H7 (cell line): ENCODE measurements at regions not wholly inside any gene's neighbourhood (a gene's known extent, or its start where the extent isn't known, plus 50 kb on each side); places are given as distances from the start of the nearest gene placed in this dataset.
"Not testable (repeated sequence)": the region's sequence is repeated elsewhere in the genome, so short reads cannot be mapped to it uniquely, and the experiment has no call there.

Source experiments
- DNase-seq: peaks from one replicate; pipeline ENCODE4 v3.0.0; 2012
- H3K27me3 ChIP-seq: 2 replicates; pipeline ENCODE4 v1.6.0; 2011; ENCODE audit warnings: mild to moderate bottlenecking, low read length; ENCODE audit not compliant: control insufficient read depth, insufficient read depth
- H3K36me3 ChIP-seq: replicated peaks from 2 replicates; pipeline ENCODE4 v1.5.1; 2011; ENCODE audit warnings: low read length; ENCODE audit not compliant: control insufficient read depth, insufficient read depth
- H3K4me3 ChIP-seq: 2 replicates; pipeline ENCODE4 v1.5.1; 2011; ENCODE audit warnings: low read depth, mild to moderate bottlenecking, control low read depth, low read length, moderate library complexity; ENCODE audit not compliant: insufficient read depth

DNA sequence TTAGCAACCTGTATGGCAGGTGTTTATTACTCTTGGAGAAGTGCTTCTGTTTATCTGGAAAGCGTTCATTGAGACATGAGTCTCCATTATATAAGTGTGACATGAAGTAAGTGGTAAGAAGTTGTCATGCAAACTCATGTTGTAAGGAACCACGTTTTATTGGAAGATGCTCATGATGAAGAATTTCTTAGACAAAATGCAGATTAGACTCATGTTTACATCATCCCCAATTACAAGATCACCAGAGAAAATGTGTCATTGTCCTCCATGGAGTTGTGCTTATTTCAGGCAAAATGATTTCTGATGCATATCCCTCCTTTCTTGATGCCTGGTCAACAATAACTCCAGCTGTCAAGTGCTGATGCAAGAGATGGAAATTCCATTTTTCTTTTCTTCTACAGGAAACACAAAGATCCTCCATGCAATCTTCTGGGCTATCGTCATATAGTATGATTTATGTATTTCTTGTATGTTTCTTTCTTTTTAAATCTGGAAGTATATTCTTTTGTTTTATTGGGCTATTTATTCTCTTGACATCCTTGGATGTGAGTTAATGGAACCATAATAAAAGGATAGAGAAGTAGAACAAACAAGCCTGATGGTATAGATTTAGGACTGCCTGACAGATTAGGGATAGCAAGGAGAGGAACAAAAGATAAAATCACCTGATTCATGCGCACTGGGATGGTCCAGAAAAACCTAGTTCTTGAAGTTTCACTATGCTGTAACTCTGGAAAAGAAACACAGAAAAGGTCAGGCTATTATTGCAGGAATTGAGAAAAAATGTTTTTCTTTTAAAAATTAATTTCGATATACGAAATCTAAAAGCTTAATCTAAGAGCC is 50.7 kb upstream of the DIAPH3 start:
- DNase-seq, result no peak
- Histone ChIP-seq H3K27me3 (no peaks in the 10 kb centered on the region), H3K36me3 (no peaks in the 10 kb centered on the region), H3K4me3 (no peak overlapping the region)

DNA sequence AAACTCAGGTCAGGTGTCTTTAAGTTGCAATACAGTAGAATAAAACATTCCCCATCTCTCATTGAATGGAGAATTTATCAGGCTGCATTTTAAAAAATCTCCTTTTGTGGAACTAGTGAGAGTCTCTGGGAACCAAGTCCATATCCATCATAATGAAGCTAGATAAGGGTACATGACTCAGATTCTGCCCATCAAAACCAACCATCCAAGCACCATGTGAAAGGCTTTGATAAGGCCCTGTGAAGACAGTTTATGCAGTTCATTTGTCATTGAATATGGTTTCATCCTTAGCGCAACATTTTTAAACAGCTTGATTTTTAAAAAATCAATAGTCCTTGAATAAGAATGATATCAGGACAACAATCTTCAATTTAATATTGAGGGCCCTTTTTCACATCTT is 56.3 kb upstream of the DIAPH3 start:
- DNase-seq, result no peak
- Histone ChIP-seq H3K36me3 (no peaks in the 10 kb centered on the region), H3K4me3 (no peak overlapping the region), H3K27me3 (no peaks in the 10 kb centered on the region)

DNA sequence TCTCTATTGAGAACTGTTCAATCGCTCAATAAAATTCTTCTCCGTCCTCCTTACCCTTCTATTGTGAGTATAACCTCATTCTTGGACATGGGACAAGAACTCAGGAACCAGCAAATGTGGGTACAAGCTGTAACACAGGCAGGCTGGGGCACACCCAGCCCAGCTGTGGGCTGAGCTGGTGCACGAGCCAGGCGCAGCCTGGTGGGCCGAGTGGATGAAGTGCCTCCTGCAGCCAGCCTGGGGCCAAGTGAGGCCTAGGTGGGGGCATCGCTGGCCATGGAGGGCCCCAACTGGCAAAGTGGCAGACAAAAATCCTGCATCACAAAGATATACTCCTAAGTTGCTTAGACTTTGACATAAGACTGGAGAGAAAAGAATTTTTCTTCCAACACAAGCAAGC is 57.9 kb upstream of the DIAPH3 start:
- Histone ChIP-seq H3K36me3 (no peaks in the 10 kb centered on the region), H3K27me3 (no peaks in the 10 kb centered on the region), H3K4me3 (no peak overlapping the region)
- DNase-seq, result no peak

DNA sequence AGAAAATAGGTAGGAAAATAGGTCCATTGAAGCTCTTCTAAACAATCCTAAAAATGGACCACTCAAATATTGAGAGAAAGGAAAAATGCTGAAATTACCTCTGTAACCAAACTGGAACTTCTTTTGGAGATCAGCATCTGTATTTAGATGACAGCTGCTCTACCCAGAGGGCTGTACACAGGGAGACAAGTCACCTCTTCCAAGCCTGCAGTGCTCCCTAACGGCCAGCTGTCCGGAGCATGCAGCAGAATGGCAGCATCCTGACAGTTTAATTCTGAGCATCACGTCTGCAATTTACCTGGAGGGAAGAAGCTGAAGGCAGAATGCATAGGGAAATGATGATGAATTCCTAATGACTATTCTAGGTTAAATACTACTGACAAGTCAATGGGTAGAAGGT is 62.8 kb upstream of the DIAPH3 start:
- peak; percentile 44 for DNase-seq

DNA sequence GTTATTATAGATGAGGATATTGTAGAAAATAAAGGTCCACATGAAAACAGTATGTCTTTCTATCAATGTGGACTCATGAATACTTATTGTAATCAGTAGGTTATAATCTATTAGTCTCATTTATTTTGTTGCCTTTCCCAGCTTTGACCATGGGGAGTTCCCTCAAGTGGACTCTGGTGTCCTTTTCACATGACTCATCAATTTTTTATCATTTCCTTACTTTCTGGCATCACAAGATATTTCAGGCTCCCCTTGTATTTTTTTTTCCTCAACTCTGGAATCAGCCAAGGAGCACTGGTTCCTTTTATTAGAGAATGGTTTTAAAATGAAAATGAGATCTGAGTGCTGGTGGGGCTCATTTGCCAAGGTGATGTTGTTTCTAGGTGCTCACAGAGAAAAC is 63.4 kb upstream of the DIAPH3 start:
- no peaks in the 10 kb centered on the region for H3K27me3 ChIP-seq
- H3K36me3 ChIP-seq, result no peaks in the 10 kb centered on the region
- H3K4me3 ChIP-seq, result no peak overlapping the region
- DNase-seq, result no peak

More for the DNA sequence above, 62.8 kb upstream of the DIAPH3 start:
- Histone ChIP-seq H3K36me3 (no peaks in the 10 kb centered on the region), H3K27me3 (no peaks in the 10 kb centered on the region), H3K4me3 (no peak overlapping the region)

DNA sequence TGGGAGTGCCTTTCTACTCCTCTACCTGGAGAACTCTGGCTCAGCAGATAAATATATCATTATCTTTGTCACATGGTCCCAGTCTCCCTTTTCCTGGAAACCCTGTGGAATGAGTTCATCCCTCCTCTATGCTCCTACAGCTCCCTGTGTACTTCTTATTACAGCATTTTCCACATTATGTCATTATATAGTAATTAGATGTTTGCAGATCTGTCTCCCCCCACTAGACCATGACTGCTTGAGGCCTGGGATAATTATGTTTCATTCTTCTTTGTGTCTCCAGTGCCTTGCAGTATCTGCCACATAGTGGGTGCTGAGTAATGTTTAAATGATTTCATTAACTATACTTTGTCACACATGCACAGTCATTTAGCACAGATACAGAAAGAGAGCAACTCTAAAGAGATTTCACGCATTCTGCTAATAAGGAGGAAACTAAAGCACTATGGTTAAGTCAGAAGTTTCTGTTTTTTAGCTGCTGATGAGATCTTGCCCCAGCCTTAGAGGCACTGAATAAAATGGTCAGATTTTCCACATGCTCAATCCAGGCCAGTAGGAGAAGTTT is 66.1 kb upstream of the DIAPH3 start:
- no peak for DNase-seq
- Histone ChIP-seq H3K27me3 (no peaks in the 10 kb centered on the region), H3K36me3 (no peaks in the 10 kb centered on the region), H3K4me3 (no peak overlapping the region)

DNA sequence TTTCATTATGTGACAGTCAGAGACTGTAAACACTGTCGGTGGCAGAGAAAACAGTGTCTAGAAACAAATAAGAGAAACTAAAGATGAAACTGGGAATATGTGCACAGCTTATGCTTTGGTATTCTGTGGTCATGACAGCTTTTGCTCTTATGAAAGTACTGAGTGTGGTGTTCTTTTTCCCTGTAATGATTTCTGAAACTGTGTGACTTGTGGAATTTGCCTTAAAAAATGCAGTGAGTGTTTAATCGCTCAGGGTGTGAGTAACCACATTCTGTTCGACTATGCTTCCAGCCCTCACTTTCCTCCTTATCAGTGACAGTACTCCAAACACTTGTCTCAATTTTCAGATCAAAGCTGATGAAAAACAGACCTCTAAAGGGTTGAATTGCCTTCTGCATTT is 66.9 kb upstream of the DIAPH3 start:
- H3K4me3 ChIP-seq, result no peak overlapping the region
- H3K27me3 ChIP-seq, result no peaks in the 10 kb centered on the region
- no peaks in the 10 kb centered on the region for H3K36me3 ChIP-seq
- DNase-seq, result no peak

DNA sequence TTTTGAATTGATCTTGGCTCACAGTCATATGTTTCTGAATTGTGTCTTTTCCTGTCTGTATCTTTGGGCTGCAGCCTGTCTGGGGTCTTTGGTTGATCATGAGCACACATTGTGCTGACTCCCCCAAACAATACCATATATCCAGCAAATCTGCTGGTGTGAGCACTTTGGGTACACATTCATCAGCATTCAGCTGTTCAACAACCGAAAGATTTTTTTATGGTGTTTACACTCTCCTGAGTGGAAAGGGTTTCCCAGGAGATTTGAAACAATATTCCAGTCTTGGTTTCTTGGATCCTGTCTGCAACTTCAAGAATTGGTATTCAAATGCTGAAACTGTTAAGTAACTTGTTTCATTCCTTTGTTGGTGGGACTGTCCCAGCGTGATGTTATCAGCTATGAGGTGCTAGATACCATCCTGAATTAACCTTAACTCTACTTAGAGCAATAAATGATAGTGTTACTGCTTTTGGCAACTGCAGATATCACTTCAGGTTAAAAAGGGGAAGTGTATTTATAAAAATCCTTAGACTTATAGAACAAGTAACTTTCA is 78.4 kb upstream of the DIAPH3 start:
- H3K4me3 ChIP-seq, result no peak overlapping the region
- no peak for DNase-seq
- no peaks in the 10 kb centered on the region for H3K36me3 ChIP-seq
- H3K27me3 ChIP-seq, result no peaks in the 10 kb centered on the region

DNA sequence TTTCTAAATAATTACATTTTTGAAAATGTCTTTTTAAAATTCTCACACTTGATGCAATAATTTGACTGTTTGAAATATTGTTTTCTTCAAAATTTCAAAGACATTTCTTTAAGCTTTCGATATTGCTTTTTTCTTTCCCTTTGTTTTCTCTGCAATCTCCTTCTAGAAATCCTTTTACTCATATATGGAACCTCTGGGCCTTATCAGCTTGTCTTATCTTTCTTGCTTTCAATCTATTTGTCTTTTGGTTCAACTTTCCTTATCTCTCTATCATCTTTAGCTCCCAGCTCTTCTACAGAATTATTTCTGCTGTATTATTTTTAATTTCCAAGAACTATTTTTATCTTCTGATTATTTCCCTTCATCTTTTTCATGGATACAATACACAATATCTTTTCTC is 80.7 kb upstream of the DIAPH3 start:
- DNase-seq, result no peak
- H3K4me3 ChIP-seq, result no peak overlapping the region
- H3K36me3 ChIP-seq, result no peaks in the 10 kb centered on the region
- no peaks in the 10 kb centered on the region for H3K27me3 ChIP-seq

DNA sequence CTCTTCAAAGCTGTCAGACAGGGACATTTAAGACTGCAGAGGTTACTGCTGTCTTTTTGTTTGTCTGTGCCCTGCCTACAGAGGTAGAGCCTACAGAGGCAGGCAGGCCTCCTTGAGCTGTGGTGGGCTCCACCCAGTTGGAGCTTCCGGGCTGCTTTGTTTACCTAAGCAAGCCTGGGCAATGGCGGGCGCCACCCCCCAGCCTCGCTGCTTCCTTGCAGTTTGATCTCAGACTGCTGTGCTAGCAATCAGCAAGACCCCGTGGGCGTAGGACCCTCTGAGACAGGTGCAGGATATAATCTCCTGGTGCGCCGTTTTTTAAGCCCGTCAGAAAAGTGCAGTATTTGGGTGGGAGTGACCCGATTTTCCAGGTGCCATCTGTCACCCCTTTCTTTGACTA is 87.7 kb upstream of the DIAPH3 start:
- not testable (repeated sequence) for DNase-seq, H3K36me3 ChIP-seq, H3K27me3 ChIP-seq, H3K4me3 ChIP-seq

DNA sequence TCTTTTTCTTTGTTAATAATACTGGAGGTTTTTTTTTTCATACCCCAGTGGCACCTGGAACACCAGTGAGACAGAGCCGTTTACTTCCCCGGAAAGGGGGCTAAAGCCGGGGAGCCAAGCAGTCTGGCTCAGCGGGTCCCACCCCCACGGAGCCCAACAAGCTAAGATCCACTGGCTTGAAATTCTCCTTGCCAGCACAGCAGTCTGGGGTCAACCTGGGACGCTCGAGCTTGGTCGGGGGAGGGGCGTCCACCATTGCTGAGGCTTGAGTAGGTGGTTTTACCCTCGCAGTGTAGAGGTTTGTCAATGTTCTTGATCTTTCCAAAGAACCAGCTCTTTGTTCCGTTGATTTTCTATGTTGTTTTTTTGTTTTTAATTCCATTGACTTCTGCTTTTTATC is 94.6 kb upstream of the DIAPH3 start:
- DNase-seq, result no peak
- Histone ChIP-seq H3K27me3 (no peaks in the 10 kb centered on the region), H3K4me3 (no peak overlapping the region), H3K36me3 (no peaks in the 10 kb centered on the region)

DNA sequence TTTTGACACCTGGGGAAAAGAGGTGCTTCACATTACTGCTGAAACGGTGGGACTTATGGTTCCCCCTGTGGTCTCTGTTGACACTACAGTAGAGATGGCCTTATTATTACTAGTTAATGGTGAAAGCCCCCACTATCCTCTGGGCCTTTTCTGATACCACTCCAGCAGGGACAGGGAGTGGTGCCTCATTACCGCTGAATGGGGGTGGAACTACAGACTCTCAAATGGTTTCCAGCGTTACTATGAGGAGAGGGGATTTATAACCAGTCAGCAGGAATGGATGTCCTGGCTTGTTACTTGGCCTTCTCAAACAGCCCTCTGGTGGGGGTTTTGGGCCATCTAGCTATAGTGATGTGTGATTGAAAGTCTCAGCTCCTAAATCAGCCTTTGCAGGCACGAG is 96.7 kb upstream of the DIAPH3 start:
- Histone ChIP-seq H3K4me3 (no peak overlapping the region), H3K36me3 (no peaks in the 10 kb centered on the region), H3K27me3 (no peaks in the 10 kb centered on the region)
- peak; percentile 32 for DNase-seq

DNA sequence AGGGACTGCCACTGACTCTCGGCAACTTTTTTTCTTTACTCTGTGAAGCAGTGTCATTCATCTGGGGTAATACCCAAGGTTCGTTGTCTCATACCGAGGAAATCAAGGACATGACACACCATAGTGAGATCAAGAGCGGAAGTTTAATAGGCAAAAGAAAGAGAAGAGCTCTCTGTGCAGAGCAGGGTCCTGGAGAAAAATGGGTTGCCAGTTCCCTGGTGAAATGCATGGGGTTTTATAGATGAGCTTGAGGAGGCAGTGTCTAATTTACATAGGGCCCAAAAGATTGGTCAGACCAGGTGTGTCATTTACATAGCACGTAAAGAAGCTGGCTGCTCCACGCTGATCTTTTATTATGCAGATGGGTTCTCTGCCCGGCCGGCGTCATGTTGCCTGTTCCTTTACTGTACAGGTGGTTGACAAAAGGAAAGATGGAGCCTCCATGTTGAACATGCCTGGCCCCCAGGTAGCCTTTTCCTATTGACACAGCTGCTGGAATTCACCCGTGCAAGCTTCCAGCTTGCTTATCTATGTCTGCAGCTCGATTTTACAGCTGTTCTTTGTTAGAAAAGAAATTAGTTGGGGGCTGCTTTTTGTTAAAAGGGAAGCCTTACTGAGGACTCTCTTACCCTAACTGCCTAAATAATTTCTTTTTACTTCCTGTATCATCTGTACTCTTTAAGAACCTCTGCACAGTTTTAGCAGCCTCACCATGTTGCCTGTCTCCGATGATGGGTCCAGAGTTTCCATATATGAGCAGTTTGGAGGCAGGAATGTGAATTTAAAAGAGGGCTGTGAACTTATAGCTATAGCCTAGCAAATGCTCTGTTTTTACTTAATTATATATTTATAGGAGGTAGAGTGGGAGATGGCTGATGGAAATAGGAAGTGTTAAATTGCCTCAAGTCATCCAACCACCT is 98.0 kb upstream of the DIAPH3 start:
- no peaks in the 10 kb centered on the region for H3K27me3 ChIP-seq
- peak; percentile 27 for DNase-seq
- H3K4me3 ChIP-seq, result no peak overlapping the region
- H3K36me3 ChIP-seq, result no peaks in the 10 kb centered on the region

DNA sequence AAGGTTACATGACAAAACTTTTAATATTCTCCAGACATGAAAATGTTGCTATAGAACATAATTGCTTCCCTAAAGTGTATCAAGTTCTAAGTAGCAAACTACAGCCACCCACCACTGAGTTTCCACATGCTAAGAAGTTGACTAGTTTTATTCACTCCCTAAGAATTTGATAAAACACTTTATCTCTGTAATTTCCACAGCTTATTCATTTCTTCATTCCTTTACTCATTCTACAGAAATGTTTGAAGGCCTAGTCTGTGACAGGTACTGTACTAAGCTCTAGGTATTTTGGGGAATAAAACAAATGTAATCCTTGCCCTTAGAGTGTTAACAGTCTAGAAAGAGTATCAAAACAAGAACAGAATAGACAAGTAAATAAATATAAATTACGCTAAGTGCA is 101.8 kb upstream of the DIAPH3 start:
- no peaks in the 10 kb centered on the region for H3K36me3 ChIP-seq
- H3K27me3 ChIP-seq, result no peaks in the 10 kb centered on the region
- DNase-seq, result no peak
- no peak overlapping the region for H3K4me3 ChIP-seq
